HUES48 (cell line): ENCODE measurements at regions not wholly inside any gene's neighbourhood (a gene's known extent, or its start where the extent isn't known, plus 50 kb on each side); places are given as distances from the start of the nearest gene placed in this dataset.

ENCODE experiments used
- H3K27ac ChIP-seq: one replicate; pipeline ENCODE4 v1.7.0; 2013; ENCODE audit warnings: low read depth, low read length, inconsistent platforms
- H3K27me3 ChIP-seq: 2 replicates; pipeline ENCODE4 v1.6.1; 2013; ENCODE audit warnings: mild to moderate bottlenecking, low read length; ENCODE audit not compliant: control insufficient read depth, insufficient read depth
- H3K36me3 ChIP-seq: 2 replicates; pipeline ENCODE4 v1.6.1; 2013; ENCODE audit warnings: low read length; ENCODE audit not compliant: control insufficient read depth, insufficient read depth
- H3K4me1 ChIP-seq: 2 replicates; pipeline ENCODE4 v1.6.1; 2013; ENCODE audit warnings: mild to moderate bottlenecking, low read length; ENCODE audit not compliant: control insufficient read depth, insufficient read depth
- H3K4me3 ChIP-seq: 2 replicates; pipeline ENCODE4 v1.5.1; 2013; ENCODE audit warnings: mild to moderate bottlenecking, low read depth, low read length
- H3K9ac ChIP-seq: 2 replicates; pipeline ENCODE4 v1.6.1; 2013; ENCODE audit warnings: mild to moderate bottlenecking, low read depth, low read length, moderate library complexity
- H3K9me3 ChIP-seq: 2 replicates; pipeline ENCODE4 v1.6.1; 2013; ENCODE audit warnings: low read length; ENCODE audit not compliant: control insufficient read depth, insufficient read depth

- no peaks in the 10 kb centered on the region for H3K36me3 ChIP-seq
- H3K4me3 ChIP-seq = no peak overlapping the region
- no peak overlapping the region for H3K27ac ChIP-seq
- no peaks in the 10 kb centered on the region for H3K9me3 ChIP-seq
- H3K27me3 ChIP-seq = no peaks in the 10 kb centered on the region
- no peak overlapping the region for H3K9ac ChIP-seq
- H3K4me1 ChIP-seq = peaks cover 12% of the 10 kb centered on the region; the same call in 1 of the 2 replicates
Measured at GRCh38 chr4:31392923-31393322, 672.8 kb downstream of the PCDH7 start.

- Histone ChIP-seq H3K4me1 (no peaks in the 10 kb centered on the region), H3K27ac (no peak overlapping the region), H3K27me3 (no peaks in the 10 kb centered on the region), H3K4me3 (no peak overlapping the region), H3K9ac (no peak overlapping the region), H3K36me3 (no peaks in the 10 kb centered on the region), H3K9me3 (no peaks in the 10 kb centered on the region)
Measured at GRCh38 chr4:31408121-31408520, 688.0 kb downstream of the PCDH7 start.

GRCh38 chr4:31411565-31411964, 691.4 kb downstream of the PCDH7 start:
- Histone ChIP-seq H3K9ac (no peak overlapping the region), H3K36me3 (no peaks in the 10 kb centered on the region), H3K4me1 (no peaks in the 10 kb centered on the region), H3K4me3 (no peak overlapping the region), H3K9me3 (no peaks in the 10 kb centered on the region), H3K27ac (no peak overlapping the region), H3K27me3 (no peaks in the 10 kb centered on the region)

GRCh38 chr4:31415629-31416028, 695.5 kb downstream of the PCDH7 start:
- Histone ChIP-seq H3K4me1 (no peaks in the 10 kb centered on the region), H3K36me3 (no peaks in the 10 kb centered on the region), H3K27me3 (no peaks in the 10 kb centered on the region), H3K4me3 (no peak overlapping the region), H3K9me3 (no peaks in the 10 kb centered on the region), H3K27ac (no peak overlapping the region), H3K9ac (no peak overlapping the region)

GRCh38 chr4:31416498-31416897, 696.3 kb downstream of the PCDH7 start:
- Histone ChIP-seq H3K27me3 (no peaks in the 10 kb centered on the region), H3K4me1 (no peaks in the 10 kb centered on the region), H3K9ac (no peak overlapping the region), H3K27ac (no peak overlapping the region), H3K36me3 (no peaks in the 10 kb centered on the region), H3K9me3 (no peaks in the 10 kb centered on the region), H3K4me3 (no peak overlapping the region)

- no peak overlapping the region for H3K9ac ChIP-seq
- H3K4me1 ChIP-seq = no peaks in the 10 kb centered on the region
- H3K27me3 ChIP-seq = no peaks in the 10 kb centered on the region
- H3K9me3 ChIP-seq = no peaks in the 10 kb centered on the region
- no peaks in the 10 kb centered on the region for H3K36me3 ChIP-seq
- H3K4me3 ChIP-seq = no peak overlapping the region
- H3K27ac ChIP-seq = no peak overlapping the region
Measured at GRCh38 chr4:31417040-31417439, 696.9 kb downstream of the PCDH7 start.

- Histone ChIP-seq H3K9me3 (no peaks in the 10 kb centered on the region), H3K4me1 (no peaks in the 10 kb centered on the region), H3K27ac (no peak overlapping the region), H3K36me3 (no peaks in the 10 kb centered on the region), H3K4me3 (no peak overlapping the region), H3K9ac (no peak overlapping the region), H3K27me3 (no peaks in the 10 kb centered on the region)
Measured at GRCh38 chr4:31422006-31422405, 701.8 kb downstream of the PCDH7 start.

- Histone ChIP-seq H3K27ac (no peak overlapping the region), H3K4me1 (no peaks in the 10 kb centered on the region), H3K9ac (no peak overlapping the region), H3K36me3 (no peaks in the 10 kb centered on the region), H3K4me3 (no peak overlapping the region), H3K9me3 (no peaks in the 10 kb centered on the region), H3K27me3 (no peaks in the 10 kb centered on the region)
Measured at GRCh38 chr4:31427691-31428090, 707.5 kb downstream of the PCDH7 start.

GRCh38 chr4:31442236-31442635, 722.1 kb downstream of the PCDH7 start:
- Histone ChIP-seq H3K4me1 (no peaks in the 10 kb centered on the region), H3K36me3 (no peaks in the 10 kb centered on the region), H3K9me3 (no peaks in the 10 kb centered on the region), H3K27ac (no peak overlapping the region), H3K9ac (no peak overlapping the region), H3K27me3 (no peaks in the 10 kb centered on the region), H3K4me3 (no peak overlapping the region)

- H3K27ac ChIP-seq = no peak overlapping the region
- H3K9ac ChIP-seq = no peak overlapping the region
- no peaks in the 10 kb centered on the region for H3K9me3 ChIP-seq
- no peaks in the 10 kb centered on the region for H3K4me1 ChIP-seq
- no peaks in the 10 kb centered on the region for H3K36me3 ChIP-seq
- no peak overlapping the region for H3K4me3 ChIP-seq
- H3K27me3 ChIP-seq = no peaks in the 10 kb centered on the region
Measured at GRCh38 chr4:31445526-31445925, 725.4 kb downstream of the PCDH7 start.

- H3K9me3 ChIP-seq = no peaks in the 10 kb centered on the region
- no peak overlapping the region for H3K27ac ChIP-seq
- no peak overlapping the region for H3K4me3 ChIP-seq
- H3K36me3 ChIP-seq = no peaks in the 10 kb centered on the region
- H3K9ac ChIP-seq = no peak overlapping the region
- H3K27me3 ChIP-seq = no peaks in the 10 kb centered on the region
- no peaks in the 10 kb centered on the region for H3K4me1 ChIP-seq
Measured at GRCh38 chr4:31455612-31456011, 735.4 kb downstream of the PCDH7 start.

GRCh38 chr4:31458813-31459212, 738.6 kb downstream of the PCDH7 start:
- H3K9ac ChIP-seq = no peak overlapping the region
- H3K27ac ChIP-seq = no peak overlapping the region
- H3K27me3 ChIP-seq = no peaks in the 10 kb centered on the region
- H3K4me1 ChIP-seq = no peaks in the 10 kb centered on the region
- no peaks in the 10 kb centered on the region for H3K36me3 ChIP-seq
- H3K4me3 ChIP-seq = no peak overlapping the region
- H3K9me3 ChIP-seq = no peaks in the 10 kb centered on the region
